HG03095 (cell line): ENCODE measurements at regions not wholly inside any gene's neighbourhood (a gene's known extent, or its start where the extent isn't known, plus 50 kb on each side); places are given as distances from the start of the nearest gene placed in this dataset.
"Not testable (repeated sequence)": the region's sequence is repeated elsewhere in the genome, so short reads cannot be mapped to it uniquely, and the experiment has no call there.

Source experiments
- ATAC-seq: cut with Tn5 transposase; IDR thresholded peaks from one replicate; pipeline ENCODE4 v1.9.1; 2021; ENCODE audit warnings: moderate library complexity; ENCODE audit not compliant: unreplicated experiment

DNA sequence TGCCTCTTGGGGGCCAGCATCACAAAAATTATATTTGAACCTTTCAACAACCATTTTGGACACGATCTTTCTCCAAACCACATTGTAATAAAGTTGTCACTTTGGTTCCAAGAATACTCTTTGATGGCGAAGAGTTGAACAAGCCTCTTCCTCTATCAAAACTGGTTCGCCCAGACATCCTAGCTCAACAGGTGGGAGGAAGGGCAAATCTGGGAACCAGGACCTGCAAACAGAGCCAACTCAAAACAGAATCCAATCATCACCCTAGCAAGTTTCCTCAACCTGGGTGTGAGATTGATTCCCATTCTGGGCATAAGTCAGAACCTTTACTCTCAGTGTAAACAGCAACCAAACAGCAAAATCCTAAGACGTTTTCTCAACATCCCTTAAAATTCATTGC lies 141.2 kb upstream of the RREB1 start:
- no peak for ATAC-seq

- ATAC-seq, result no peak
Observed at GRCh38 chr6:6968357-6968730, 139.4 kb upstream of the RREB1 start.

DNA sequence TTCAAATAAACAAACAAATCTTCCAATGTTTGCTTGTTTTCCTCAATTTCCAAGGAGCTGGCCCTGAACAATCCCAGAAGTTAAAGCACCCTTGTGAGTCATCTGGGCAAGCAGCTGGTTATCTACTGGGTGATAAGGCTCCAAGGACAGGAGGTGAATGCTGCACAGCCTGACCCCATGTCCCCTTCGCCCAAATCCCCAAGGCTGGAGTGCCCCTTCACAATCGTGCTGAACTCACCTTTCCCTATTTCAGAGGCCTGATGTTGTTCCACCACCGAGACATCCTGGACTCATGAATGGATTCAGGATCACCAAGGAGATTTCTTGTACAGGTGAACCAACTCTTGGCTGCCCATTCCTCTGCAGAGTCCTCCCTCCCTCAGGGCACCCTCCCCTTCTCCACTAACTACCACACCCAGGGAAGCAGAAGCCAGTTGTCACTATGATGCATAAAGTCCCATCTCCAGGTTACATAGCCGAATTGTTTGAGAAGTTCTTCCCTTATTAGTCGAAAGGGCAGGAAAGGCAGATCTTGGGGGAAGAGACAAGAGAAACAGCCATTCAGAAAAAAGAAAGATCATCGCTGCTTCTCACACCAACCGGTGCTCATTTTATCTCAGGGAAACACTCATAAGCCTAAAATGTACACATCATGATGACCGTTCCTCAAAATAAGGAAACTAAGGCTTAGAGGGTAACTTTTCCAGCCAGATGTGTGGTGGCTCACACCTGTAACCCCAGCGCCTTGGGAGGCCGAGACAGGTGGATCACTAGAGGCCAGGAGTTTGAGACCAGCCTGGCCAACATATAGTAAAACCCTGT lies 138.8 kb upstream of the RREB1 start:
- ATAC-seq, result no peak

DNA sequence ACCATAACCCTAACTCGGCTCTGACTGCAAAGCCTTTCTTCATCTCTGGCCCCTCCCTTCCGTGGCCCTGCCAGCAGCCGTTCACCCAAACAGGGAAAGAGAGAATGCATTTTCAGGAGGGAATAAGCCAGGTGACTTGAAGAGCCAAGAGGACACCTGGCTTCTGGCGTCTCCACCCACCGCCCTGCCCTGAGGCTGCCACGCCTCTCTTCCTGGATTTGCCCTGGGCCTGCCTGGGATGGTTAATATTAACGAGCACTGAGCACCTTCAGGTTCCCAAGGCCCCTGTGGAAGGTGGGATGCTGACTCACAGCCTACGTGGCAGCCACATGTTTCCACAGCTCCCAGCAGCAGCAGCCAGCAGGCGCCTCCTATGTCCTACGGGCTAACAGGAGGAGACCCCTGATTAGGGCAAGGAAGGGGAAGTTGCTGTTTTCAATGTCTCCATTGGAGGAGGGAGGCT lies 138.0 kb upstream of the RREB1 start:
- ATAC-seq, result no peak

GRCh38 chr6:6970851-6971250 lies 136.9 kb upstream of the RREB1 start:
- no peak for ATAC-seq

DNA sequence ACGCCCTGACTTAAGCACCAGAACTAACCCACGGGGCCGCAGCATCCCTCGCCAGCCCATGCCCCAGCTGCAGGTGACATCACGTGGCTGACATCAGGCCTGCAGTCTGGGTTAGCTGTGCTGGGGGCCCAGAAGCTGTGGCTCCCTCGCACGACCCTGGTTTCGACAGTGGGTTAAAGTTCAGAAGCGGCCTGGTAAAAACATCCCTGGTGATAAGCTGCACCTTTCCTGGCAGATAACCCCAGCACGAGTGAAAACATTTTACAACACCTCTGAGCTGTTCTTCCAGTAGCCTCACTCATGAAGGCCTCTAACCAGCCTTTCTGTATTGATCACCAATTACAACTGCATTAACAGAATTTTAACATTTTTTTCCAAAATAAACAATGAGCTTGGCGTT lies 136.4 kb upstream of the RREB1 start:
- ATAC-seq, result no peak

DNA sequence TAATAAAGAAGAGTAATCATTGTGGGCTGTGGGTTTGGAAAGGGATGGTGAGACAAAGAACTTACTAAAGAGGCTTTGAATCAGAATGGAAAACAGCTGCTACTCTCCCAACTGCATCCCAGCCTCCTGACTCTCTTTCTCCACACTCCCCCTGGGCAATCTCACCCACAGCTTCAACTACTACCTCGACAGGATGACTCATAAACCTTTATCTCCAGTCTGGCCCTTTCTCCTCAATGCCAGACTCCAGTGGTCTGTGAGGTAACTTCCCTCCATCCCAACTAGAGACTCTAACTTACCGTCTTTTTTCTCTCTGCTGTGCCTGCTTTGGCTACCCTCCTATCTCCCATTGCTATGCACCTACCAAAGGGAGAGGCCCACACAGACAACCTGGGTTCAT lies 135.3 kb upstream of the RREB1 start:
- no peak for ATAC-seq

- no peak for ATAC-seq
Observed at GRCh38 chr6:6973721-6974120, 134.0 kb upstream of the RREB1 start.

DNA sequence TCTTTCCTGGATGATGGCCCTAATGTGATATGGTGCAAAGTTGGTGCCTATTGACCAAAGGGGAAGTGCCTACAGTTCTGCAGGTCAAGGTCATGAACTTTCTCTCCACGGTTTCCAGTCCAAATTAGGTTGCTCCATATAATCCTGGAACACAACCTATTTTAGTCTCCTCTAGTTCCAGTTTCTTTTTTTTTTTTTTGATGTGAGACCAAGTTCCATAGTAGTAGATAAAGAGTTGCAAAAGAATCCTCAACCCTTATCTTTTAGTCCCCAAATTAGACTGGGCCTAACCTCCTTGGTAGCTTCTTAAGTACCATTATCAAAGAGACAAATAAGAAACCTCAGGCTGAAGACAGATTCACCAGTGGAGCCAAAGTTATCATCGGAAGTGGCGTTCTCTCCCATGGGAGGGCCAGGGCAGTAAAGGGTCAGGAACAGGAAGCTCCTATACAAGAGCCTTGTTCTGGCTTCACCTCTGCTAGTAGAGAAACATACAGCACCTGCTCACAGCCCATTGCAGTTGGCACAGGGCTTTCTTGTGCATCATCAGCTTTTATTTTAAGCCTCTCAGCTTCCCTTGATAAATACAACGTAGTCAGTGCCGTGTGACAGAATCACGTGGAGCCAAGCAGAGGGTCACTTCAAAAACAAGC lies 132.2 kb upstream of the RREB1 start:
- ATAC-seq, result no peak

- ATAC-seq, result no peak
Observed at GRCh38 chr6:6976193-6976592, 131.6 kb upstream of the RREB1 start.

DNA sequence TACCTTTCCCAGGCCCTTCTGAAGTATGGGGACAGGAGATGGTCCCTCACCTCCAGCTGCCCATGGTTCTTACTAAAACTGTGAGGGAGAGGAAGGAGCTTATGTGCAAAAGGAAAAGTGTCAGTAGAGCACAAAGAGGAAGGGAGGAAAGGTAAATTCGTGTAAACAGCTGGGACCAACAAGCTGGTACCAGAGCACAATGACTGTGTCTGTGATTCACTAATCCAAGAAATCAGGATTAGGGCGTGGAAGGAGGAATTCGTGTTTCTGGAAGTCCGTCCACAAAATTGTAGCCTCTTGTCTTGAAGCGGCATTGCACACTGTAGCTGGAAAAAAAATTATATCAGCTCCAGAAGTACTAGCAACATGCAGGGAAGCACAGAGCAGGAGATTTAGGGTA lies 129.0 kb upstream of the RREB1 start:
- ATAC-seq, result no peak

DNA sequence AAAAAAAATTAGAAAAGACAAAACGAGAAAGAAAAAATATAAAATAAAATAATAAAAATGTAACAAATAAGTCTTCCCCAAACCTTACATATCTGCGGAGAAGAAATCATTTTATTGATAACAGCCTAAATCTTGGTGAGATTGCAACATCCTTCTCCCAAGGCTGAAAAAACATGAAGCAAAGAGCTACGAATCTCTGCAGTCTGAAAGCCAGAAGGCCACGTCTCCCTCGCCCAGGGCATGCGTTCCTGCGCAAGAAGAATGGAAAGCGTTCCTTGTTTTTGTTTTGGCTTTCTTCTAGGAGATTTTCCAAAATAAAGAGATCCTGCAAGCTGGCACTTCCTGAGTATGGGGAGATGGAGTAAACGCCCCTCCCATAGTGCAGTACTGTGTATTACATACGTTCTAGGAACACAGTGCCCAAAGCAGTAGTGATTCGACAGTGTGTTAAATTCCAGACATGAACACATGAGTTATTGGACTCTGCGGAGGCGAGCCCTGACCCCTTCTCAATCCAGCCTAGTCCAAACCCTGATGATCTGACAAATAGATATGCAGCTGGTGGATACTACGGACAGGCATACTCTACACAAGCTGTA lies 126.7 kb upstream of the RREB1 start:
- no peak for ATAC-seq

- no peak for ATAC-seq
Observed at GRCh38 chr6:6981681-6982322, 126.0 kb upstream of the RREB1 start.

DNA sequence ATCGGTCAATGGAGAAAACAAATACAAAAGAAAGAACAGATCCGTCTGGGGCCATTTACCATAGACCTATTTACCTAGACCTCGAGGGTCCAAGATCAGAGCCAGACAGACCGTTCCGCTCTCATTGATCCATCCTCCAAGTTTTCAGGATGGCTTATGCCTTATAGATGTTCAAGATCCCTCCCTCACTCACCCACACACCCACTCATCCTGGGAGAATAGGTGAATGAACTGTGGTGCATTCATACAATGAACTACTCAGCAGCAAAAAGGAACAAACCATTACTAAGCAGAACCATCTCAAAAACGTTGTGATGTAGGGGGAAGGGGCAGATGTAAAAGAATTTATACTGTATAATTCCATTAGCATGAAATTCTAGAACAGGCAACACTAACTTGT lies 125.1 kb upstream of the RREB1 start:
- no peak for ATAC-seq

- no peak for ATAC-seq
Observed at GRCh38 chr6:6984585-6985366, 123.0 kb upstream of the RREB1 start.

DNA sequence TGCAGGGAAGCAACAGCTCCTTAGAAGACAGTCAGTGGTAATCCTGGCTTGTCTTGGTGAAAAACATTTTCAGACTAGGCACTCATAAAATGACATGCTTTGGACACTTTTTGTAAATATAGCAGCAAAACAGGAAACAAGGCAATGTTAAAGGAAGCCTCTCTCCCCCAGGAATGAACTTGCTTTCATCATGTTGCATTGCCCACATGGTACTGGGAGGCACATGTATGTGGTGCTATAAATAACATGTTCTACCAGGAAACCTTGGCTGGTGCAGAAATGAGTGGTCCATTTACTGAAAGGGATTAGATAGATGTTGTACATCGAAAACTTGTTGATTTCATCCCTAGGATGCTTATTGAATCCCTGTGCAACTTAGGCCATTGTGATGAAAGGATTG lies 121.4 kb upstream of the RREB1 start:
- ATAC-seq, result no peak

DNA sequence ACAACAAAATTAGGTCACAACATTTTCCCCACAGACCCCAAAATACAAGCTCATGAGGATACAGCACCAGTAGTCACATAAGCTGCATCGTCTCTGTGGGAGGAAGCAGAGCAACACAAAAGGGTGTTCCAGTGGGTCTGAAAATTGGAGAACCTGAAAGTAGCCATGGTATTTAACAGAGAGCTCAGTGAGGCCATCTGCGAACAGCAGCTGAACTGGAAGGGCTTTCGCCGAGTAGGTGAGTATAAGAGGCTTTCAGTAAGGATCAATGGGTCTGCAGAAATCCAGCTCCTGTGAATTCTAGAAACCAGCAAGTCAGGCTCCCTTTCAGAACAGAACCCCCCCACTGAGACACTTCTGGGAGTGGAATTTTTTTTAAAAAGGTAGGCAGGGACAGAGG lies 120.0 kb upstream of the RREB1 start:
- no peak for ATAC-seq

DNA sequence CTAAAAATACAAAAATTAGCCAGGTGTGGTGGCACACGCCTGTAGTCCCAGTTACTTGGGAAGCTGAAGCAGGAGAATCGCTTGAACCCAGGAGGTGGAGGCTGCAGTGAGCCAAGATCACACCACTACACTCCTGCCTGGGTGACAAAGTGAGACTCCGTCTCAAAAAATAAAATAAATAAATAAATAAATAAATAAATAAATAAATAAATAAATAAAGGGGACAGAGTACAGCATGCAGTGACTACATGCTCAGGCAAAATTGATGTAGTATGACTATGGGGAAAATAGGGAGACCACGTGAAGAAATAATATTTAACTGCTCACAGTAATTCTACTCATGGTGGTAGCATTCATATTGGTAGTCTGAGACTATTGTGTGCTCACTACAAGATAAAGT lies 117.7 kb upstream of the RREB1 start:
- ATAC-seq, result not testable (repeated sequence)

GRCh38 chr6:6993503-6994237 lies 114.1 kb upstream of the RREB1 start:
- no peak for ATAC-seq

DNA sequence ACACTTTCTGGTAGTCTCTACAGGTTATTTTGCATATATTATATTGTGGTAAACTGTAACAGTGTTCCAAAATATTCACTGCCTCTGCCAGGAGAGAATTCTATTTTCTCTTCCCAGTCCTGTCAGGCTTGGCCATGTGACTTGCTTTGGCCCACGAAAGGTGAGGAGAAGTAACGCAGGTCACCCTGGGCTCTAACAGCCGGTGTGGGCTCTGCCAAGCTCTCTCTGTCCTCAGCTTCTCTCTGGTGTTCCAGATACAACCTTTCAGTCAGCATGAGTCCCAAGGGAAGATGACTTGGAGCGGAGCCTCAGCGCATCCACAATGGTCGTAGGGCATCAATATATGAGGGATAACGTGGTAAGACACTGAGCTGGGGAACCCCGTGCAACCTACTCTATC lies 113.0 kb upstream of the RREB1 start:
- no peak for ATAC-seq
